ENCODE measurements at regions not wholly inside any gene's neighbourhood (a gene's known extent, or its start where the extent isn't known, plus 50 kb on each side); places are given as distances from the start of the nearest gene placed in this dataset.

DNA sequence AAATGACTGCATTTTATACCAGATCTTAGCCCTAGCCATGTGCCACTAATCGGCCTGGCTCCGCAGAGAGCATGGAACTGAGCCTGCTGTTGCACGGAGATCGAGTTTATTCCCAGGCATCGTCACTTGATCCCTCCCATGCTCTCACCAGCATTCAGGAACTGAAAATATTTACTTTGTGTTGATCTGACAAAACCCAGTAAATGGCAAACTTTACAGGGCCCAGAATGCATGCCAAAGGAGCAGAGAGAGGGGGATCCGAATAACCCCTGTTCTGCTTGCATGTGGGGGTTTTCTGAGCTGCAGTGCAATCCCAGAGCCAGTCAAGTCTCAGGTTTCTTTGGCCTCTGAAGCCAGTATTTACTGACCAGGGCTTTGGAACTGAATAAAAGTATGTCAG, 87.3 kb downstream of the GAS1 start:
- Histone ChIP-seq H3K27me3 (ENCODE audit: control insufficient read depth in 2 of 2, insufficient read depth in 2 of 2, low read length in 2 of 2) (no peaks in the 10 kb centered on the region), H3K4me1 (replicated peaks in 1 of 2; ENCODE audit: control insufficient read depth in 2 of 2, insufficient read depth in 2 of 2, low read length in 2 of 2) (no peaks in the 10 kb centered on the region), H2AFZ (ENCODE audit: low read depth, low read length) (no peak overlapping the region), H3K4me3 (no peak overlapping the region), H3K4me2 (ENCODE audit: insufficient read depth, low read length) (no peak overlapping the region), H3K9me1 (ENCODE audit: control insufficient read depth, insufficient read depth, low read length) (no peaks in the 10 kb centered on the region), H4K20me1 (replicated peaks; ENCODE audit: control insufficient read depth, insufficient read depth, low read length) (no peaks in the 10 kb centered on the region), H3K9ac (ENCODE audit: insufficient read depth in 1 of 2, low read depth in 2 of 2, low read length in 2 of 2) (no peak overlapping the region), H3K9me3 (replicated peaks; ENCODE audit: control insufficient read depth, insufficient read depth, low read depth, low read length) (no peaks in the 10 kb centered on the region), H3K36me3 (ENCODE audit: control insufficient read depth, insufficient read depth, low read length) (no peaks in the 10 kb centered on the region), H3K27ac (ENCODE audit: extremely low read depth, low read depth, low read length) (no peak overlapping the region), H3K79me2 (ENCODE audit: control insufficient read depth, insufficient read depth, low read length) (no peaks in the 10 kb centered on the region)
- POLR2A ChIA-PET: no interaction called here
- CTCF ChIA-PET (ENCODE audit: low intra/inter-chr PET ratio): no interaction called here
- in situ Hi-C loops (cut with MboI): no loop called here
- DNase-seq (ENCODE audit: extremely low read depth in 1 of 4, low spot score in 3 of 4): no peak
- FAIRE-seq: no peak
- TF ChIP-seq RNF2 (IDR thresholded peaks at IDR 0.05): no peak
- TF ChIP-seq ILF3 (IDR thresholded peaks at IDR 0.05; ENCODE audit: borderline replicate concordance): no peak
- TF ChIP-seq ZNF134 (CRISPR knock-in tag; conservative IDR thresholded peaks at IDR 0.05): no peak
- TF ChIP-seq, protein P1, sequence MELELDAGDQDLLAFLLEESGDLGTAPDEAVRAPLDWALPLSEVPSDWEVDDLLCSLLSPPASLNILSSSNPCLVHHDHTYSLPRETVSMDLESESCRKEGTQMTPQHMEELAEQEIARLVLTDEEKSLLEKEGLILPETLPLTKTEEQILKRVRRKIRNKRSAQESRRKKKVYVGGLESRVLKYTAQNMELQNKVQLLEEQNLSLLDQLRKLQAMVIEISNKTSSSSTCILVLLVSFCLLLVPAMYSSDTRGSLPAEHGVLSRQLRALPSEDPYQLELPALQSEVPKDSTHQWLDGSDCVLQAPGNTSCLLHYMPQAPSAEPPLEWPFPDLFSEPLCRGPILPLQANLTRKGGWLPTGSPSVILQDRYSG (tag; conservative IDR thresholded peaks at IDR 0.05; ENCODE audit: low read depth): no peak
- no peak for TF ChIP-seq TAF1 (IDR thresholded peaks at IDR 0.05; ENCODE audit: control insufficient read depth, extremely low read depth, insufficient read depth, low read length, severe bottlenecking)
- TF ChIP-seq RAD21 (CRISPR knock-in tag; conservative IDR thresholded peaks at IDR 0.05 in 1 of 2, IDR thresholded peaks at IDR 0.05 in 1 of 2): no peak
- no peak for TF ChIP-seq ZFP30 (CRISPR knock-in tag; IDR thresholded peaks at IDR 0.05; ENCODE audit: borderline replicate concordance)
- no peak for TF ChIP-seq ZSCAN29 (IDR thresholded peaks at IDR 0.05)
- no peak for TF ChIP-seq RBM15 (IDR thresholded peaks at IDR 0.05; ENCODE audit: insufficient read depth, low read length)
- TF ChIP-seq, protein P2, sequence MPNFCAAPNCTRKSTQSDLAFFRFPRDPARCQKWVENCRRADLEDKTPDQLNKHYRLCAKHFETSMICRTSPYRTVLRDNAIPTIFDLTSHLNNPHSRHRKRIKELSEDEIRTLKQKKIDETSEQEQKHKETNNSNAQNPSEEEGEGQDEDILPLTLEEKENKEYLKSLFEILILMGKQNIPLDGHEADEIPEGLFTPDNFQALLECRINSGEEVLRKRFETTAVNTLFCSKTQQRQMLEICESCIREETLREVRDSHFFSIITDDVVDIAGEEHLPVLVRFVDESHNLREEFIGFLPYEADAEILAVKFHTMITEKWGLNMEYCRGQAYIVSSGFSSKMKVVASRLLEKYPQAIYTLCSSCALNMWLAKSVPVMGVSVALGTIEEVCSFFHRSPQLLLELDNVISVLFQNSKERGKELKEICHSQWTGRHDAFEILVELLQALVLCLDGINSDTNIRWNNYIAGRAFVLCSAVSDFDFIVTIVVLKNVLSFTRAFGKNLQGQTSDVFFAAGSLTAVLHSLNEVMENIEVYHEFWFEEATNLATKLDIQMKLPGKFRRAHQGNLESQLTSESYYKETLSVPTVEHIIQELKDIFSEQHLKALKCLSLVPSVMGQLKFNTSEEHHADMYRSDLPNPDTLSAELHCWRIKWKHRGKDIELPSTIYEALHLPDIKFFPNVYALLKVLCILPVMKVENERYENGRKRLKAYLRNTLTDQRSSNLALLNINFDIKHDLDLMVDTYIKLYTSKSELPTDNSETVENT (CRISPR knock-in tag; IDR thresholded peaks at IDR 0.05): no peak
- no peak for TF ChIP-seq TRIM28 (IDR thresholded peaks at IDR 0.05)
- TF ChIP-seq, protein P3, sequence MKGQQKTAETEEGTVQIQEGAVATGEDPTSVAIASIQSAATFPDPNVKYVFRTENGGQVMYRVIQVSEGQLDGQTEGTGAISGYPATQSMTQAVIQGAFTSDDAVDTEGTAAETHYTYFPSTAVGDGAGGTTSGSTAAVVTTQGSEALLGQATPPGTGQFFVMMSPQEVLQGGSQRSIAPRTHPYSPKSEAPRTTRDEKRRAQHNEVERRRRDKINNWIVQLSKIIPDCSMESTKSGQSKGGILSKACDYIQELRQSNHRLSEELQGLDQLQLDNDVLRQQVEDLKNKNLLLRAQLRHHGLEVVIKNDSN (CRISPR knock-in tag; IDR thresholded peaks at IDR 0.05): no peak
- TF ChIP-seq NFE2L1 (tag; IDR thresholded peaks at IDR 0.05; ENCODE audit: borderline replicate concordance, low read depth): no peak
- no peak for TF ChIP-seq PRPF4 (IDR thresholded peaks at IDR 0.05; ENCODE audit: insufficient read depth, low read depth, low read length, poor library complexity, severe bottlenecking)
- TF ChIP-seq ZNF24 (IDR thresholded peaks at IDR 0.05): no peak
- no peak for TF ChIP-seq TCF7L2 (IDR thresholded peaks at IDR 0.05; ENCODE audit: low read depth, low read length)
- intact Hi-C loops (cut with micrococcal nuclease): no loop called here
- 3% methylated on average over 6 of the region's 6 CpGs for WGBS (ENCODE audit: insufficient coverage, low coverage, missing lambda C conversion rate)
- no TSS peak for BruUV-seq (replicated peaks)
- no peak for ATAC-seq

Measured in K562 (cell line).